Activated CD8-positive, alpha-beta T cell treated with anti-CD3 and anti-CD28 coated beads for 36 hours (primary cell): ENCODE measurements at regions not wholly inside any gene's neighbourhood (a gene's known extent, or its start where the extent isn't known, plus 50 kb on each side); places are given as distances from the start of the nearest gene placed in this dataset.
A peak's percentile ranks its signal among the peaks of the same experiment; 100 is the strongest.

Experiments used
- ATAC-seq: fragments of 200-7000 bp; cut with Tn5 transposase; one replicate; pipeline ENCODE4 v1.10.0; 2021; ENCODE audit warnings: mild to moderate bottlenecking, moderate library complexity
- CTCF ChIA-PET: fragments of 350-600 bp; sonication (Branson Sonifier 250); formaldehyde crosslinking; loops from one replicate; lab custom pipeline; 2021; ENCODE audit warnings: antibody characterized with exemption; lab: Charles Lee
- POLR2A ChIA-PET: fragments of 350-600 bp; sonication (Branson Sonifier 250); formaldehyde crosslinking; loops from one replicate; lab custom pipeline; 2021; ENCODE audit warnings: antibody characterized with exemption; lab: Charles Lee
- DNase-seq: peaks from one replicate; pipeline ENCODE4 v3.0.0-alpha.2; 2020
- H3K27ac Mint-ChIP-seq: one replicate; pipeline ENCODE4 v1.8.0; 2021; ENCODE audit warnings: mild to moderate bottlenecking, mixed read lengths
- H3K27me3 Mint-ChIP-seq: one replicate; pipeline ENCODE4 v1.8.0; 2021; ENCODE audit warnings: mixed read lengths
- H3K36me3 Mint-ChIP-seq: one replicate; pipeline ENCODE4 v1.8.0; 2021; ENCODE audit warnings: low read depth, mixed read lengths
- H3K4me1 Mint-ChIP-seq: one replicate; pipeline ENCODE4 v1.8.0; 2021; ENCODE audit warnings: low read depth, mixed read lengths
- H3K4me3 Mint-ChIP-seq: one replicate; pipeline ENCODE4 v1.8.0; 2021; ENCODE audit warnings: mild to moderate bottlenecking, moderate library complexity, mixed read lengths
- H3K9me3 Mint-ChIP-seq: one replicate; pipeline ENCODE4 v1.8.0; 2021; ENCODE audit warnings: mixed read lengths
- intact Hi-C: fragments of 100-400 bp; cut with micrococcal nuclease; formaldehyde crosslinking; loops from one replicate; pipeline ENCODE4 v1.10.0; 2022
- TF ChIP-seq, protein P1 (sequence below): fragments of 200-600 bp; IDR thresholded peaks from one replicate; pipeline ENCODE4 v1.8.0; 2022; ENCODE audit warnings: antibody characterized with exemption, mild to moderate bottlenecking

GRCh38 chr1:90614872-90615271 is 102.2 kb downstream of the BARHL2 start:
- intact Hi-C loops, result no loop called here
- CTCF ChIA-PET, result interaction anchor here (0.8 to 1.0 kb wide), 2 partner anchors 36 to 320 kb away, joined by 3 to 4 read pairs; no protein-coding TSS in a partner anchor

GRCh38 chr1:90613371-90613770 is 103.7 kb downstream of the BARHL2 start:
- Mint-ChIP-seq H3K36me3 (no peaks in the 10 kb centered on the region), H3K9me3 (no peaks in the 10 kb centered on the region), H3K4me3 (no peak overlapping the region), H3K4me1 (no peaks in the 10 kb centered on the region), H3K27me3 (no peaks in the 10 kb centered on the region), H3K27ac (no peak overlapping the region)
- intact Hi-C loops, result no loop called here
- TF ChIP-seq, protein P1, sequence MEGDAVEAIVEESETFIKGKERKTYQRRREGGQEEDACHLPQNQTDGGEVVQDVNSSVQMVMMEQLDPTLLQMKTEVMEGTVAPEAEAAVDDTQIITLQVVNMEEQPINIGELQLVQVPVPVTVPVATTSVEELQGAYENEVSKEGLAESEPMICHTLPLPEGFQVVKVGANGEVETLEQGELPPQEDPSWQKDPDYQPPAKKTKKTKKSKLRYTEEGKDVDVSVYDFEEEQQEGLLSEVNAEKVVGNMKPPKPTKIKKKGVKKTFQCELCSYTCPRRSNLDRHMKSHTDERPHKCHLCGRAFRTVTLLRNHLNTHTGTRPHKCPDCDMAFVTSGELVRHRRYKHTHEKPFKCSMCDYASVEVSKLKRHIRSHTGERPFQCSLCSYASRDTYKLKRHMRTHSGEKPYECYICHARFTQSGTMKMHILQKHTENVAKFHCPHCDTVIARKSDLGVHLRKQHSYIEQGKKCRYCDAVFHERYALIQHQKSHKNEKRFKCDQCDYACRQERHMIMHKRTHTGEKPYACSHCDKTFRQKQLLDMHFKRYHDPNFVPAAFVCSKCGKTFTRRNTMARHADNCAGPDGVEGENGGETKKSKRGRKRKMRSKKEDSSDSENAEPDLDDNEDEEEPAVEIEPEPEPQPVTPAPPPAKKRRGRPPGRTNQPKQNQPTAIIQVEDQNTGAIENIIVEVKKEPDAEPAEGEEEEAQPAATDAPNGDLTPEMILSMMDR, result no peak
- CTCF ChIA-PET, result interaction anchor here (0.6 kb wide), 1 partner anchor 243 kb away, joined by 3 read pairs; no protein-coding TSS in a partner anchor
- DNase-seq (no peak), ATAC-seq (no peak)
- POLR2A ChIA-PET, result no interaction called here

More at GRCh38 chr1:90614872-90615271, 102.2 kb downstream of the BARHL2 start:
- POLR2A ChIA-PET, result no interaction called here
- Mint-ChIP-seq H3K4me1 (no peaks in the 10 kb centered on the region), H3K27me3 (no peaks in the 10 kb centered on the region), H3K27ac (no peak overlapping the region), H3K9me3 (no peaks in the 10 kb centered on the region), H3K36me3 (no peaks in the 10 kb centered on the region), H3K4me3 (no peak overlapping the region)
- DNase-seq (peak; percentile 1), ATAC-seq (no peak)
- TF ChIP-seq, protein P1, result peak; percentile 26

GRCh38 chr1:90612033-90612432 is 105.1 kb downstream of the BARHL2 start:
- no peak overlapping the region for H3K27ac Mint-ChIP-seq
- H3K36me3 Mint-ChIP-seq, result no peaks in the 10 kb centered on the region
- H3K4me1 Mint-ChIP-seq, result no peaks in the 10 kb centered on the region
- H3K9me3 Mint-ChIP-seq, result no peaks in the 10 kb centered on the region
- ATAC-seq (no peak), DNase-seq (no peak)
- CTCF ChIA-PET, result no interaction called here
- no peak overlapping the region for H3K4me3 Mint-ChIP-seq
- POLR2A ChIA-PET, result no interaction called here
- TF ChIP-seq, protein P1, result no peak
- intact Hi-C loops, result no loop called here
- H3K27me3 Mint-ChIP-seq, result no peaks in the 10 kb centered on the region

DNA sequence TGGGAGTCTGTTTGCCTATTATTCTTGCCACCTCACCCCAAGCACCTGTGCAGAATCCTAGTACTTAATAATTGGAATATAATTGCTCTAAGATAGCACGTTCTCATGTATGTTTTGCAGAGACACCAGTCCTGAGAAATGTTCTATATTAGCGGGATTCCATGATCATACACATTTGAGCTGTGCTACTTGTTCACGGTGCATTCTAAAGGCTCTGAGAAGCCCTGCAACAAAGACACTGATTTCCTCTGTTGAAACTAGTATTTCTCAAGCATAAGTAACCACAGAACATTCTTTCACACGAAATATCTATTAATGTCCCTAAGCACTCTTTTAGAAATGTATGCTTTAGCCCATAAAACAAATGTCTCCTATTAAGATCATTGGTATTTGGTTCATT is 109.4 kb downstream of the BARHL2 start:
- CTCF ChIA-PET, result no interaction called here
- Mint-ChIP-seq H3K36me3 (no peaks in the 10 kb centered on the region), H3K9me3 (no peaks in the 10 kb centered on the region), H3K4me1 (no peaks in the 10 kb centered on the region), H3K4me3 (no peak overlapping the region), H3K27me3 (peaks cover 3% of the 10 kb centered on the region), H3K27ac (no peak overlapping the region)
- intact Hi-C loops, result no loop called here
- DNase-seq, result no peak
- no peak for ATAC-seq
- TF ChIP-seq, protein P1, result no peak
- POLR2A ChIA-PET, result no interaction called here

DNA sequence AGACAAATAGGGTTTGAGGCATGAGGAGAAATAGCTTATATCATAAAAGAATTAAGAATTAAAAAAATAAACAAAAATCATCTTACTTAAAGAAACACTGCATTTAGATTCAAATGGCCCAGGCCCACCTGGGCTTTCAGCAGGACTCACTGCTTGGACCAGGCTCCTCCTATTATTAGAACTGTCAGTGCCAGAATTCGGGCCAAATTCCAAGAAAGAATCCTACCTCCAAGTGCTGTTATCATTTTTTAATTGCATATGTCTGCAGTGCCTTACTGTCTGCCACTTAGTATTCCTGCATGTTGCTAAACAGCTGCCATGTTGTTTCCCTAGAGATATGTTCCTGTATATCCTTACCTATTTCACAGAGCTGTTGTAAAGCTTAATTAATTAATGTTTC is 112.0 kb downstream of the BARHL2 start:
- Mint-ChIP-seq H3K27ac (no peak overlapping the region), H3K4me1 (no peaks in the 10 kb centered on the region), H3K4me3 (no peak overlapping the region), H3K9me3 (no peaks in the 10 kb centered on the region), H3K36me3 (no peaks in the 10 kb centered on the region), H3K27me3 (peaks cover 7% of the 10 kb centered on the region)
- intact Hi-C loops, result no loop called here
- TF ChIP-seq, protein P1, result no peak
- ChIA-PET CTCF (no interaction called here), POLR2A (no interaction called here)
- DNase-seq (no peak), ATAC-seq (no peak)
